B cell (primary cell): ENCODE measurements at regions not wholly inside any gene's neighbourhood (a gene's known extent, or its start where the extent isn't known, plus 50 kb on each side); places are given as distances from the start of the nearest gene placed in this dataset.

Experiments
- ATAC-seq: fragments of 200-7000 bp; cut with Tn5 transposase; one replicate; pipeline ENCODE4 v1.10.0; 2021; ENCODE audit warnings: low read depth, mild to moderate bottlenecking, moderate number of reproducible peaks, moderate library complexity
- CTCF ChIA-PET: fragments of 350-600 bp; sonication (Branson Sonifier 250); formaldehyde crosslinking; loops from one replicate; lab custom pipeline; 2021; ENCODE audit warnings: antibody characterized with exemption, inconsistent platforms; lab: Charles Lee
- POLR2A ChIA-PET: fragments of 350-600 bp; sonication (Branson Sonifier 250); formaldehyde crosslinking; loops from one replicate; lab custom pipeline; 2021; ENCODE audit warnings: antibody characterized with exemption; lab: Charles Lee
- DNase-seq: peaks from one replicate; pipeline ENCODE4 v3.0.0; 2013
- H2AFZ ChIP-seq: 2 replicates; pipeline ENCODE4 v1.6.1; 2012; ENCODE audit warnings: mild to moderate bottlenecking, low read depth, low read length; ENCODE audit not compliant: insufficient read depth, poor library complexity, severe bottlenecking
- H3K27ac ChIP-seq, 2 donors: 1 replicate in 1 of 2; 2 replicates in 1 of 2; pipeline ENCODE4 v1.5.1; 2012 to 2013; ENCODE audit warnings: low read length in 2 of 2, mild to moderate bottlenecking in 2 of 2, moderate library complexity in 1 of 2
- H3K27me3 ChIP-seq, 4 experiments: fragments of 200-600 bp in 1 of 4; sonication (generic) in 1 of 4; replicated peaks in 1 of 4; 1 replicate in 2 of 4; 2 replicates in 2 of 4; pipeline versions ENCODE4 v1.6.1 to v1.7.0; 2013 to 2016; ENCODE audit warnings: low read length in 3 of 4, mild to moderate bottlenecking in 2 of 4, mixed read lengths in 1 of 4, moderate library complexity in 1 of 4; ENCODE audit not compliant: insufficient read depth in 4 of 4, control insufficient read depth in 3 of 4; ENCODE audit errors: control extremely low read depth in 1 of 4
- H3K36me3 ChIP-seq, 2 experiments: replicated peaks in 1 of 2; 1 replicate in 1 of 2; 2 replicates in 1 of 2; pipeline versions ENCODE4 v1.6.1 to v1.7.1; 2013; ENCODE audit warnings: low read length in 1 of 2; ENCODE audit not compliant: insufficient read depth in 2 of 2, control insufficient read depth in 1 of 2; ENCODE audit errors: control extremely low read depth in 1 of 2, extremely low read depth in 1 of 2
- H3K4me1 ChIP-seq, 2 donors: fragments of 200-600 bp in 1 of 2; sonication (generic) in 1 of 2; 1 replicate in 1 of 2; 2 replicates in 1 of 2; pipeline versions ENCODE4 v1.5.1 to v1.6.1; 2013 to 2017; ENCODE audit warnings: low read length in 2 of 2; ENCODE audit not compliant: control insufficient read depth in 2 of 2, insufficient read depth in 2 of 2
- H3K4me2 ChIP-seq: replicated peaks from 2 replicates; pipeline ENCODE3; 2012; ENCODE audit warnings: mild to moderate bottlenecking, low read depth, low read length; ENCODE audit not compliant: poor library complexity, severe bottlenecking
- H3K4me3 ChIP-seq, 5 experiments: fragments of 200-600 bp in 1 of 5; sonication (generic) in 1 of 5; 1 replicate in 3 of 5; 2 replicates in 2 of 5; pipeline versions ENCODE4 v1.5.1 to v1.7.0; 2011 to 2016; ENCODE audit warnings: low read length in 4 of 5, mild to moderate bottlenecking in 4 of 5, low read depth in 2 of 5, control low read depth in 1 of 5, moderate library complexity in 1 of 5; ENCODE audit not compliant: insufficient read depth in 1 of 5; ENCODE audit errors: control extremely low read depth in 1 of 5, extremely low read depth in 1 of 5
- H3K79me2 ChIP-seq: fragments of 200-600 bp; sonication (generic); one replicate; pipeline ENCODE4 v1.6.0; 2016; ENCODE audit warnings: low read length; ENCODE audit not compliant: control insufficient read depth, insufficient read depth
- H3K9ac ChIP-seq: fragments of 200-600 bp; sonication (generic); 2 replicates; pipeline ENCODE4 v1.6.1; 2017; ENCODE audit warnings: mild to moderate bottlenecking, low read length, moderate library complexity
- H3K9me3 ChIP-seq, 3 donors: one replicate each; pipeline versions ENCODE4 v1.6.1 to v1.7.1; 2013; ENCODE audit warnings: low read length in 2 of 3; ENCODE audit not compliant: control insufficient read depth in 2 of 3, insufficient read depth in 1 of 3; ENCODE audit errors: control extremely low read depth in 1 of 3
- H4K20me1 ChIP-seq: 2 replicates; pipeline ENCODE4 v1.6.0; 2012; ENCODE audit warnings: mild to moderate bottlenecking, low read length; ENCODE audit not compliant: insufficient read depth, control insufficient read depth, poor library complexity, severe bottlenecking
- H3K27ac Mint-ChIP-seq: one replicate; pipeline ENCODE4 v1.8.0; 2021; ENCODE audit warnings: mixed read lengths
- H3K27me3 Mint-ChIP-seq: one replicate; pipeline ENCODE4 v1.8.0; 2021; ENCODE audit warnings: mixed read lengths
- H3K4me1 Mint-ChIP-seq: one replicate; pipeline ENCODE4 v1.8.0; 2021; ENCODE audit warnings: mixed read lengths
- H3K4me3 Mint-ChIP-seq: one replicate; pipeline ENCODE4 v1.8.0; 2021; ENCODE audit warnings: mixed read lengths
- H3K9me3 Mint-ChIP-seq: one replicate; pipeline ENCODE4 v1.8.0; 2022; ENCODE audit warnings: mixed read lengths; ENCODE audit not compliant: insufficient read depth
- CTCF ChIP-seq: fragments of 200-600 bp; IDR thresholded peaks from one replicate; pipeline ENCODE4 v1.8.0; 2022; ENCODE audit warnings: antibody characterized with exemption, mild to moderate bottlenecking
- EZH2 ChIP-seq: IDR thresholded peaks from 2 replicates; pipeline ENCODE4 v1.6.1; 2012; ENCODE audit warnings: borderline replicate concordance, low read depth, mild to moderate bottlenecking, moderate library complexity, low read length; ENCODE audit not compliant: insufficient read depth, poor library complexity, severe bottlenecking
- WGBS: methylation state at CpG from one replicate; pipeline ENCODE4 v1.1.5; 2013; ENCODE audit warnings: missing lambda C conversion rate; ENCODE audit not compliant: insufficient coverage; 5-methylcytosine and 5-hydroxymethylcytosine counted together
- intact Hi-C: fragments of 100-400 bp; cut with micrococcal nuclease; formaldehyde crosslinking; loops from one replicate; pipeline ENCODE4 v1.10.0; 2022

- Histone ChIP-seq H4K20me1 (no peaks in the 10 kb centered on the region), H3K27me3 (no peaks in the 10 kb centered on the region), H3K4me1 (no peaks in the 10 kb centered on the region), H3K4me2 (no peak overlapping the region), H2AFZ (no peak overlapping the region), H3K9me3 (peaks cover 0 to 3% (median 0%) of the 10 kb centered on the region in 3 donors), H3K4me3 (no peak overlapping the region), H3K36me3 (no peaks in the 10 kb centered on the region), H3K79me2 (no peaks in the 10 kb centered on the region), H3K9ac (no peak overlapping the region), H3K27ac (no peak overlapping the region)
- DNase-seq, result no peak
- Mint-ChIP-seq H3K4me3 (no peak overlapping the region), H3K4me1 (no peaks in the 10 kb centered on the region), H3K27ac (no peak overlapping the region), H3K9me3 (peaks cover 2% of the 10 kb centered on the region), H3K27me3 (no peaks in the 10 kb centered on the region)
- ATAC-seq, result no peak
- 100% methylated on average over 1 of the region's 2 CpGs for WGBS
- POLR2A ChIA-PET, result no interaction called here
- TF ChIP-seq EZH2 (no peak), CTCF (no peak)
- CTCF ChIA-PET, result no interaction called here
- intact Hi-C loops, result no loop called here
Observed at GRCh38 chr9:106052735-106053134, 358.4 kb downstream of the TMEM38B start.

GRCh38 chr9:106056328-106056727 lies 362.0 kb downstream of the TMEM38B start:
- Mint-ChIP-seq H3K27me3 (no peaks in the 10 kb centered on the region), H3K9me3 (peaks cover 2% of the 10 kb centered on the region), H3K4me3 (no peak overlapping the region), H3K27ac (no peak overlapping the region), H3K4me1 (no peaks in the 10 kb centered on the region)
- no peaks in the 10 kb centered on the region for H4K20me1 ChIP-seq
- H3K36me3 ChIP-seq, result no peaks in the 10 kb centered on the region
- no peak overlapping the region for H2AFZ ChIP-seq
- no peak overlapping the region for H3K4me2 ChIP-seq
- POLR2A ChIA-PET, result no interaction called here
- no peak overlapping the region for H3K9ac ChIP-seq
- TF ChIP-seq EZH2 (no peak), CTCF (no peak)
- H3K27me3 ChIP-seq, result no peaks in the 10 kb centered on the region
- peaks cover 0 to 18% (median 0%) of the 10 kb centered on the region in 3 donors for H3K9me3 ChIP-seq
- intact Hi-C loops, result no loop called here
- H3K4me1 ChIP-seq, result no peaks in the 10 kb centered on the region
- no peaks in the 10 kb centered on the region for H3K79me2 ChIP-seq
- H3K4me3 ChIP-seq, result no peak overlapping the region
- CTCF ChIA-PET, result no interaction called here
- DNase-seq (no peak), ATAC-seq (no peak)
- H3K27ac ChIP-seq, result no peak overlapping the region
